ACHN (cell line): ENCODE measurements at regions not wholly inside any gene's neighbourhood (a gene's known extent, or its start where the extent isn't known, plus 50 kb on each side); places are given as distances from the start of the nearest gene placed in this dataset.

ENCODE experiments used
- DNase-seq: peaks from one replicate; pipeline ENCODE4 v3.0.0-alpha.2; 2015
- in situ Hi-C: cut with HindIII; loops from 2 replicates; pipeline ENCODE4 v1.10.0; 2017; ENCODE audit warnings: low sequenced_read_pairs, low pct_ligation_motif_present, low pct_unique_long_range_greater_than_20kb

GRCh38 chr20:63080411-63080810 is 73.6 kb upstream of the BHLHE23 start:
- in situ Hi-C loops: no loop called here

DNA sequence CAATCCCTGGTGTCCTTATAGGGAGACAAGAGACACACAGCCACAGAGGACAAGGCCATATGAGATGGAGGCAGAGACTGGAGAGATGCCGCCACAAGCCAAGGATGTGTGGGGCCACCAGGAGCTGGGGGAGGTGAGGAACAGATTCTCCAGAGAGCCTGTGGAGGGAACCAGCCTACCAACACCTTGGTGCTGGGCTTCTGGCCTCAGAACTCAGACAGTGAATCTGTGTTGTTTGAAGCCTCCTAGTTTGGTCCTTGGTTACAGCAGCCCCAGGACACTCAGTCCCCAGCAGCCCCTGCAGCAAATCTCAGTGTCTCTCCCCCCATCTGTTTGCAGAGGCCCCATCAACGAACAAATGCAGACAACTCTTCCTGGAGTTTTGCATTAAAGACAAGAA is 73.2 kb upstream of the BHLHE23 start:
- in situ Hi-C loops: no loop called here
- no peak for DNase-seq

More at GRCh38 chr20:63080411-63080810, 73.6 kb upstream of the BHLHE23 start:
- DNase-seq: no peak

DNA sequence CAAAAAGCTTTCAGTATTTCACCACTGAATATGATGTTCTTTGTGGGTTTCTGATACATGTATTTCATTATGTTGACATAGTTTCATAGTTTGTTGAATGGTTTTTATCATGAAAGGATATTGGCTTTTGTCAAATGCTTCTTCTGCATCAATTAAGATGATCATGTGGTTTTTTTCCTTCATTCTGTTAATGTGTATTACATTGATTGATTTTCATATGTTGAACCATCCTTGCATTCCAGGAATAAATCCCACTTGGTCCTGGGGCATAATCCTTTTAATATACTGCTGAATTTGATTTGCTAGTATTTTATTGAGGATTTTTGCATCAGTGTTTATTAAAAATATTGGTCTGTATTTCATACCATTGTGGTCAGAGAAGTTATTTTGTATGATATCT is 70.9 kb upstream of the BHLHE23 start:
- in situ Hi-C loops: no loop called here
- no peak for DNase-seq

DNA sequence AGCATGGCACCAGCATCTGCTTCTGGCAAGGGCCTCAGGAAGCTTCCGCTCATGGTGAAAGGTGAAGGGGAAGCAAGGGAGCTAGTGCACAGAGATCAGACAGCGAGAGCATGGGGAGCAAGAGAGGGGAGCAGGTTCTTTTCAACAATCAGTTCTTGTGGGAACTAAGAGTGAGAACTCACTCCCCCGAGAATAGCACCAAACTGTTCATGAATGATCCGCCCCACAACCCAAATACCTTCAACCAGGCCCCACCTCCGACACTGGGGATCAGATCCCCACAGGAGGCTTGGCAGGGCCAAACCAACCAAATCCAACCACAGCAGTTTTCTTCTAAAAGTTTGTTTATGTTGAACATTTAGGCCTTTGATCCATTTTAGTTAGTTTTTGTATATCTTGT is 69.7 kb upstream of the BHLHE23 start:
- DNase-seq: no peak
- in situ Hi-C loops: no loop called here

GRCh38 chr20:63074631-63075030 is 67.9 kb upstream of the BHLHE23 start:
- DNase-seq: no peak
- in situ Hi-C loops: no loop called here

GRCh38 chr20:63074182-63074581 is 67.4 kb upstream of the BHLHE23 start:
- DNase-seq: no peak
- in situ Hi-C loops: no loop called here

GRCh38 chr20:63073738-63074065 is 66.9 kb upstream of the BHLHE23 start:
- in situ Hi-C loops: no loop called here
- DNase-seq: no peak

DNA sequence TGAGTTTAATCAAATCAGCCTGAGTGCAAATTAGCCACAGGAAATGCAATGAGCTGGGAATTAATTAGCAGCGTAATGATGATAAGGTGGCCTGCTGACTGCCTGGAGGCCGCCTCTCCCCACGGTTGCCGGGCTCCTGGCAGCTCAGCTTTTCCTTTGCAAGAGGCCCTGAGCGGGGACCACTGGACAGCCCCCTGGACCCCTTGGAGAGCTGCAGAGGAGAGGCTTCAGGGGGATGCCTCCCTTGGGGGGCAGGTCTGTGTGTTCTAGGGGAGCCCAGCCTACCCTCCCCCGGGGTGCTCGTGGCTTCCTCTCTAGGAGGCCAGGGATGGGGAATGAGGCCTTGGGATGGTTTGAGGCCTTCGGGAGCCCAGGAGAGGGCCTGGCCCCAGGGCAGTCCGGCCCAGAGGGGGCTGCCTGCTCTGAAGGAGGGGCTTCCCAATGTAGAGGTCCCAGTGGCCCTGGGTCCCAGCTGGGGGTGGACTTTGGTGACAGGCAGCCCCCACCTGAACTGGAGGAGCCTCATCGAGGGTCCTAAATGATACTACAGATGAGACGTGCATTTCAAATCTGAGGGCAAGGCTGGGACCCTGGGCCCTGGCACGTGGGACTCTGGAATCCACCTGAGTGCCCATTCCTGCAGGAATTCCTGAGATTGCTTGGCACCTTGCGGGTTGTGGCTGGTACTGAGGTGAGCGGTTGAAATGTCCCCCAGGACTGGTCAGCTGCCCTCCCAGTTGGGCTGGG is 66.4 kb upstream of the BHLHE23 start:
- in situ Hi-C loops: no loop called here
- no peak for DNase-seq

DNA sequence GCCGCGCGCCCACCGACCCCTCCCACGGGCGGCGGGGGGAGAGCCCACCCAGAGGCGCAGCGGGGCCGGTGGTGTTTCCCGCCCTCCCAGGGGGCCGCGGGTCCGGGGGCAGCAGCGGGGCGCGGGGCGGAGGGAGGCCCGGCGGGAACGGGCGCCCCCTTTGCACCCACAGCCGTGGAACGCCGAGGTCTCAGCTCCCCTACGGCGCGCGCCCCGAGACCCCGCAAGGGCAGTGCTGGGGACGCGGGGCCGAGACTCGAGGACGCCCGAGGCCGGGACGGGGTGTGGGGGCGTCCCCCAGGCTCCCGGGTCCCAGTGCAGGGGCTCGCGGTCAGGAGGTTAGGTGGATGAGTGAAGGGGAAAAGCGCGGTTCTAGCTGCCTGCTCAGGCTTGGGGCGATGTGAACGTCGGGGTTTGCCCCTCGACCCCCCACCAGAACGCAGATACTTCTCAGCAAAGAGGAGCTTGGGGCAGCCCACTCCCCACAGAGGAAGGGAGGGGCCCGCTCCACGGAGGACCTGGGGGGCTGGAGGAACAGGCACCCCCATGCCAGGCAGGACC is 65.5 kb upstream of the BHLHE23 start:
- no peak for DNase-seq
- in situ Hi-C loops: no loop called here

DNA sequence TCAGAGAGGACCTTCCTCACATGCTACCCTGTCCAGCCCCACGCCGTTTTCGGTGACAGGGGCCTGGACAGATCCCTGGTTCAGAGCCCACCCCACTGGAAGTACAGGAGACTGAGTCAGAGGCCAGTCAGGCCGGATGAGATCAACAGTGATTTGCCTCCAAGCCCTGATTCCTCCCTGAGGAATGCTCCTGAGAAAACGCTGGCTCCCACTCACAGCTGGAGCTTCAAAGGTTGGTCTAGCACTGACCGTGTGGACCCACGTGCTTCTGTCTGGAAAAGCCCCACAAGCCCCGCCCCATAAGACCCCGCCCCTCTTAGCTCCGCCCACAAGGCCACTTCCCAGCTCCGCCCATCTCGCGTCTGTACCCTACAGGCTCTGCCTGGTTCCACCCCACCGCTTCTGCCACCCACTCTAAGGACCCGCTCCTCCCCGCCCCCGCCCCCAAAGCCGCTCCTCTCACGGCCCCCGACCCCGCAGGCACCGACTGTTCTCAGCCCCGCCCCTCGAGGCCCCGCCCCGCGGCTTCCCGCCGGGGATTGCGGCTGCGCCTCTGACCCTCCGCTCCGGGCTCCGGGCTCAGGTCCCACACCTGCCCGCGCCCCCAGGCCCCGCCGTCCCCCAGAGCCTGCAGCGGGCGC is 64.9 kb upstream of the BHLHE23 start:
- in situ Hi-C loops: no loop called here
- peak; percentile 14 for DNase-seq

- DNase-seq: no peak
- in situ Hi-C loops: no loop called here
These were observed 64.2 kb upstream of the BHLHE23 start for GRCh38 chr20:63070771-63071540.

- in situ Hi-C loops: no loop called here
- DNase-seq: no peak
These were observed 63.5 kb upstream of the BHLHE23 start for GRCh38 chr20:63070301-63070625.

DNA sequence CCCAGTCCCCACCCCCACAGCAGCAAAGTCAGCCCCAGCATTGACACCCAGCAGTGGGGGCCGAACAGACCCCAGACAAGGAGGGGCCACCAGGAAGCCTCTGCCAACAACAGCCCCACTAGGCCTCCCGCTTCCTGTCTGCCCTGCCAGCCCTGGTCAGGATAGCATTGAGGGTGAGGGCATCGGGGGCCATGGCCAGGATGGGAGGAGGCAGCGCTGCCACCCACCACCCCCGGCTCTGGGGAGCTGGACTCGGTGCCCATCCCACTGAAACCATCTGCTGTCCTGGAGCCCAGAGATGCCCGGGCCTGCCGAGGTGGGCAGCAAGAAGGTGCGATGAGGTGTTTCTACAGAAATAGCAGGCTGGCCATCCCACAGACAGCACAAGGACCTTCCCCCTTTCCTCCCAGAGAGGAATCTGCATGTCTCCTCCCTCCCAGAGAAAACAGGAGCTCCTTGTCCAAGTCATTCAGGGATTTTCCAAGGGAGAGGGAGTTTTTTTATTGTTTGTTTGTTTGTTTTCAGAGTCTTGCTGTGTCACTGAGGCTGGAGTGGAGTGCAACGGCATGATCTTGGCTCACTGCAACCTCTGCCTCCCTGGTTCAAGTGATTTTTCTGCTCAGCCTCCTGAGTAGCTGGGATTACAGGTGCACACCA is 62.1 kb upstream of the BHLHE23 start:
- DNase-seq: no peak
- in situ Hi-C loops: loop anchor here (10.0 kb wide), 1 partner anchor 126 kb away; no protein-coding TSS in a partner anchor

GRCh38 chr20:63067721-63068560 is 61.2 kb upstream of the BHLHE23 start:
- in situ Hi-C loops: loop anchor here (10.0 kb wide), 1 partner anchor 127 kb away; no protein-coding TSS in a partner anchor
- DNase-seq: no peak

DNA sequence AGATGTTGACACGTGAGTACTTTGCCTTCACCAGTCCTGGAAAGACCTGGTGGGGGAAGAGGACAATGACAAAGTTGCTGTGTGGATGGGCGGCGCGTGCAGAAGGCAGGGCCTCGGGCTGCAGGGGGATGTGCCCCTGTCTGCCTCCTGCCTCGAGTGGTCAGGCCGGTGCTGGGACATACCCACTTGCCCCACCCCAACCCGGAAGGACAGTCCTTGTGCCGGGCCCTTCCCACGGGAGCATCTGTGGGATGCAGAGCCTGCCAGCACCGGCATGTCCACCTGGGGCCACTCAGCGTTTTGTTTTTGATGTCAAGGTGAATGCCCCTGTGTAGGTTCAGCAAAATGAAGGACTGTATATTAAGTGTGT is 60.5 kb upstream of the BHLHE23 start:
- no peak for DNase-seq
- in situ Hi-C loops: loop anchor here (10.0 kb wide), 1 partner anchor 128 kb away; no protein-coding TSS in a partner anchor

DNA sequence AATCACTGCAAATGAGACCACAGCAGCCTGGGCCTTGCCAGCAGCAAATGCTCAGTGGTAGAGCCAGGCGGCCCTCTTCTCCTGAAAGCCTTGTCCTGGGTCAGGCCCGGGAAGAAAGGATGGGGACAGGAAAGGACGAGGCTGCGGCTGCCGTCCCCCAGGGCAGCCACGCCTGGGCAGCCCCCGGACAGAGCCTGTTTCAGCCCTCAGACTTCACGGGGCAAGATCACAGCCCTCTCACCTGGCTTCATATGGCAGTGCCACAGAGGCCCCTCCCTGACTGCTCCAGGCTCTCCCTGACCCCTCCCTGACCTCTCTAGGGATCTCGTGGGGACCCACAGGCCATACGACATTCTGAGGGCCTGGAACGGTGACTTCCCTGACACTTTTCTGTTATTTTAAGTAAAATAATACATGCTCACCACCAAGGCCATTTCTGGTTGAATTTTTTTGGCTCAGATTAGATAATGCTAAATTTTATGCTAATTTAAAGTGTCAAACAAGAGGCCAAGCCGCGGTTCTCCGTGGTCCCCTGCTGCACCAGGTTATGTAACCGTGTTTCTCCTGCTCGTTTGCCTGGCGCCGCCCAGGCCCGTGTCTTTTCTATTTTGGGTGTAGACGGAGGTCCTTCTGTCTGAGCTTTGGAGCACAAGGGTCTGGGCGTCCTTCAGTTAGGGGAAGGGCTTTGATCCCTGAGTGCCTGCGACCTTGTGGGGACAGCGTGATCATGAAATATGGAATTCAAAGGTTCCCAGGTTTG is 59.9 kb upstream of the BHLHE23 start:
- no peak for DNase-seq
- in situ Hi-C loops: loop anchor here (10.0 kb wide), 1 partner anchor 128 kb away; no protein-coding TSS in a partner anchor

DNA sequence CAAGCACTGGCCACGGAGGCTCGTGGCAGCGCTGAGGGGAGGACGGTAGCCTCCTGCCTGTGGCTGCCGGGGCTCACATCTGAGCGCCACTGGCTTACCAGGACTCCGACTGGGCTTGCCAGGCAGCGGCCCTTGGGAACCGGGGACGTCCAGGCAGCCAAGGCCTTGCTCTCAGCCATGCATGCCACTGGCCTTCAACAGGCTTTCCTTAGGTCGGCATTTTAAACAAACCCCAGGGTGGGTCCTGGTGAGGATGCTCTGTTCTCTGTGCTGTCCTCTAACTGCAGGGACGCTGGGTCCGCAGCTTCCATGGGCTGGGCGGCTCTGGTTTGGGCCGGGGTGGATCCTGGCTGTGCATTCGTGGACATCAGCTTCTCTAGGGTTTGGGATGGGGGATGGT is 59.1 kb upstream of the BHLHE23 start:
- in situ Hi-C loops: loop anchor here (10.0 kb wide), 1 partner anchor 129 kb away; no protein-coding TSS in a partner anchor
- DNase-seq: no peak
